DND-41 (cell line): ENCODE measurements at regions not wholly inside any gene's neighbourhood (a gene's known extent, or its start where the extent isn't known, plus 50 kb on each side); places are given as distances from the start of the nearest gene placed in this dataset.

Source experiments
- EZH2 ChIP-seq: IDR thresholded peaks from 3 replicates; pipeline ENCODE4 v1.6.1; 2012; ENCODE audit warnings: borderline replicate concordance, low read depth, mild to moderate bottlenecking, moderate library complexity, low read length, inconsistent platforms; ENCODE audit not compliant: severe bottlenecking
- TF ChIP-seq, protein P1 (sequence below): IDR thresholded peaks from 2 replicates; pipeline ENCODE4 v1.5.1; 2012; ENCODE audit warnings: borderline replicate concordance, low read length, moderate library complexity, mild to moderate bottlenecking; ENCODE audit not compliant: poor library complexity, severe bottlenecking; ENCODE audit errors: extremely low read depth

DNA sequence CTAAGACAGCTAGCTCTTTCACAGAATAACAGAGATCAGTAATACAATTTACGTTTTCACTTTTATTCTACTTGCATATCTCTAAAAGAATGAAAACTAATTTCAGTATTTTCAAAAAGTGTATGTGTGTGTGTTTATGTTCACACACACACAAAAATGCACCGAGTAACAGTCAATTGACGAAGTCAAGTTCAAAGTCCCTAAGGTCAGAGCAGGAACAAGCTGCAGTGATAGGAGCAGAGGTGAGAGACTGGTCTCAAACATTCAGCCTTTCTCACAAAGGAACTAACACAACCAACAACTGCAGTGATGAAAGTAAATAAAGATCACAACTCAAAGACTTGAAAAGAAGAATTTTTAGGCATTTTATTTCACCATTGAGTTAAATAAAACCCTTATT, 429.7 kb downstream of the C12orf50 start:
- no peak for TF ChIP-seq EZH2
- TF ChIP-seq, protein P1, sequence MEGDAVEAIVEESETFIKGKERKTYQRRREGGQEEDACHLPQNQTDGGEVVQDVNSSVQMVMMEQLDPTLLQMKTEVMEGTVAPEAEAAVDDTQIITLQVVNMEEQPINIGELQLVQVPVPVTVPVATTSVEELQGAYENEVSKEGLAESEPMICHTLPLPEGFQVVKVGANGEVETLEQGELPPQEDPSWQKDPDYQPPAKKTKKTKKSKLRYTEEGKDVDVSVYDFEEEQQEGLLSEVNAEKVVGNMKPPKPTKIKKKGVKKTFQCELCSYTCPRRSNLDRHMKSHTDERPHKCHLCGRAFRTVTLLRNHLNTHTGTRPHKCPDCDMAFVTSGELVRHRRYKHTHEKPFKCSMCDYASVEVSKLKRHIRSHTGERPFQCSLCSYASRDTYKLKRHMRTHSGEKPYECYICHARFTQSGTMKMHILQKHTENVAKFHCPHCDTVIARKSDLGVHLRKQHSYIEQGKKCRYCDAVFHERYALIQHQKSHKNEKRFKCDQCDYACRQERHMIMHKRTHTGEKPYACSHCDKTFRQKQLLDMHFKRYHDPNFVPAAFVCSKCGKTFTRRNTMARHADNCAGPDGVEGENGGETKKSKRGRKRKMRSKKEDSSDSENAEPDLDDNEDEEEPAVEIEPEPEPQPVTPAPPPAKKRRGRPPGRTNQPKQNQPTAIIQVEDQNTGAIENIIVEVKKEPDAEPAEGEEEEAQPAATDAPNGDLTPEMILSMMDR: no peak
